Right lobe of liver (tissue), 4 donors: ENCODE measurements at regions not wholly inside any gene's neighbourhood (a gene's known extent, or its start where the extent isn't known, plus 50 kb on each side); places are given as distances from the start of the nearest gene placed in this dataset.

Experiments used
- CTCF ChIP-seq, 4 donors: fragments of 200-600 bp in 3 of 4; fragments of 450-650 bp in 1 of 4; IDR thresholded peaks; one replicate each; pipeline versions ENCODE4 v1.5.1 to v1.8.0; 2016 to 2022; ENCODE audit warnings: antibody characterized with exemption in 4 of 4, mild to moderate bottlenecking in 2 of 4
- POLR2A ChIP-seq: fragments of 450-650 bp; IDR thresholded peaks from one replicate; pipeline ENCODE4 v1.6.1; 2017; ENCODE audit warnings: antibody characterized with exemption, mild to moderate bottlenecking
- donor health status: DM: no; HTN: no; CAD: no.
- donor health status: DM: no; HTN: no; CAD: no.
- donor health status: DM: no; HTN: yes; CAD: no.

GRCh38 chr4:18479825-18480224, 458.3 kb upstream of the LCORL start:
- TF ChIP-seq CTCF (IDR thresholded peaks at IDR 0.05) (no peak), POLR2A (no peak)
